ENCODE measurements at regions not wholly inside any gene's neighbourhood (a gene's known extent, or its start where the extent isn't known, plus 50 kb on each side); places are given as distances from the start of the nearest gene placed in this dataset.
"Not testable (repeated sequence)": the region's sequence is repeated elsewhere in the genome, so short reads cannot be mapped to it uniquely, and the experiment has no call there.

DNA sequence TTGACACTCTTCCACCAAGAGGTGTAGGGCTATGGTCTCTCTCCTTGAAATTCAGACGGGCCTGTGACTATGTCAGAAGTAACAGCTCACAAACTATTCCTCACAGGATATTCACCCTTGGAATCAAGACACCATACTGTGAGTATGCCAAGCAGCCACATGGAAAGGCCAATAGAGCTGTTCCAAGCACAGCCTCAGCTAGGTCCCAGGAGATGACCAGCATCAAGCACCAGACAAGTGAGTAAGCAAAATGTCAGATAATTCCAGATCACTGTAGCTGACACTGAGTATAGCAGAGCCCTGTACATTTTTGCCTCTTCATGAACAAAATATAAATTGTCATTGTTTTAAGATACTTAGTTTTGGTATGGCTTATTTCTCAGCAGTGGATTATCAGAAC lies 88.1 kb upstream of the KCND2 start:
- no peak overlapping the region for H3K27ac ChIP-seq
- DNase-seq (ENCODE audit: low spot score), result no peak
- POLR2A ChIA-PET (ENCODE audit: low non-redundant PET), result no interaction called here
- CTCF ChIA-PET, result interaction anchor here (0.7 kb wide), 1 partner anchor 90 kb away, joined by 3 read pairs; no protein-coding TSS in a partner anchor
- TF ChIP-seq, protein P1, sequence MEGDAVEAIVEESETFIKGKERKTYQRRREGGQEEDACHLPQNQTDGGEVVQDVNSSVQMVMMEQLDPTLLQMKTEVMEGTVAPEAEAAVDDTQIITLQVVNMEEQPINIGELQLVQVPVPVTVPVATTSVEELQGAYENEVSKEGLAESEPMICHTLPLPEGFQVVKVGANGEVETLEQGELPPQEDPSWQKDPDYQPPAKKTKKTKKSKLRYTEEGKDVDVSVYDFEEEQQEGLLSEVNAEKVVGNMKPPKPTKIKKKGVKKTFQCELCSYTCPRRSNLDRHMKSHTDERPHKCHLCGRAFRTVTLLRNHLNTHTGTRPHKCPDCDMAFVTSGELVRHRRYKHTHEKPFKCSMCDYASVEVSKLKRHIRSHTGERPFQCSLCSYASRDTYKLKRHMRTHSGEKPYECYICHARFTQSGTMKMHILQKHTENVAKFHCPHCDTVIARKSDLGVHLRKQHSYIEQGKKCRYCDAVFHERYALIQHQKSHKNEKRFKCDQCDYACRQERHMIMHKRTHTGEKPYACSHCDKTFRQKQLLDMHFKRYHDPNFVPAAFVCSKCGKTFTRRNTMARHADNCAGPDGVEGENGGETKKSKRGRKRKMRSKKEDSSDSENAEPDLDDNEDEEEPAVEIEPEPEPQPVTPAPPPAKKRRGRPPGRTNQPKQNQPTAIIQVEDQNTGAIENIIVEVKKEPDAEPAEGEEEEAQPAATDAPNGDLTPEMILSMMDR (conservative IDR thresholded peaks at IDR 0.05; ENCODE audit: low read depth), result no peak

- ChIA-PET POLR2A (ENCODE audit: low non-redundant PET) (no interaction called here), CTCF (interaction anchor here (0.7 kb wide), 1 partner anchor 49 kb away, joined by 3 read pairs; no protein-coding TSS in a partner anchor)
- TF ChIP-seq, protein P1 (conservative IDR thresholded peaks at IDR 0.05; ENCODE audit: low read depth), result no peak
- no peak overlapping the region for H3K27ac ChIP-seq
- DNase-seq (ENCODE audit: low spot score), result no peak
Observed at GRCh38 chr7:120185940-120186682, 86.9 kb upstream of the KCND2 start.

- ChIA-PET CTCF (interaction anchor here (0.7 kb wide), 1 partner anchor 50 kb away, joined by 3 read pairs; no protein-coding TSS in a partner anchor), POLR2A (ENCODE audit: low non-redundant PET) (no interaction called here)
- no peak overlapping the region for H3K27ac ChIP-seq
- no peak for DNase-seq (ENCODE audit: low spot score)
- TF ChIP-seq, protein P1 (conservative IDR thresholded peaks at IDR 0.05; ENCODE audit: low read depth), result no peak
Observed at GRCh38 chr7:120186688-120187087, 86.3 kb upstream of the KCND2 start.

- ChIA-PET CTCF (no interaction called here), POLR2A (ENCODE audit: low non-redundant PET) (no interaction called here)
- H3K27ac ChIP-seq, result no peak overlapping the region
- TF ChIP-seq, protein P1 (conservative IDR thresholded peaks at IDR 0.05; ENCODE audit: low read depth), result no peak
- DNase-seq (ENCODE audit: low spot score), result no peak
Observed at GRCh38 chr7:120189623-120190022, 83.4 kb upstream of the KCND2 start.

DNA sequence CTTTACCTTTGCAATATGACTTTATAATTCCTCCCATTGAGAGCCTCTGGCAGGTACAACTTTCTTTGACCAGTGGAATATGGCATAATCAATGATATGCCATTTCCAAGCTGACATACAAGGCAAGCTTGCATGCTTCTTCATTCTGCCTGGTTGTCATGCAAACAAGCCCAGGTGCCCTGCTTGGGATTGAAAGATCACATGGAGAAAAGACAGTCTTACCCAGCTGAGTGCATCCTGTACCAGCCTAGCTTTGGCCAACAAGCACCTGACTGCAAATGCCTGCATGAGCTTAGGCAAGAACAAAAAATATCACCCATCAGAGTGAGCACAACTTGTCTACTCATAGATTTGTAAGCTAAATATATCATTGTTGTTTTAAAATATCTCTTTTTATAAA lies 82.9 kb upstream of the KCND2 start:
- POLR2A ChIA-PET (ENCODE audit: low non-redundant PET), result no interaction called here
- CTCF ChIA-PET, result interaction anchor here (0.7 kb wide), 1 partner anchor 1401 kb away, joined by 3 read pairs; no protein-coding TSS in a partner anchor
- TF ChIP-seq, protein P1 (conservative IDR thresholded peaks at IDR 0.05; ENCODE audit: low read depth), result no peak
- DNase-seq (ENCODE audit: low spot score), result no peak
- H3K27ac ChIP-seq, result no peak overlapping the region

- ChIA-PET CTCF (interaction anchor here (0.7 kb wide), 1 partner anchor 1402 kb away, joined by 3 read pairs; no protein-coding TSS in a partner anchor), POLR2A (ENCODE audit: low non-redundant PET) (no interaction called here)
- DNase-seq (ENCODE audit: low spot score), result no peak
- H3K27ac ChIP-seq, result no peak overlapping the region
- TF ChIP-seq, protein P1 (conservative IDR thresholded peaks at IDR 0.05; ENCODE audit: low read depth), result no peak
Observed at GRCh38 chr7:120190566-120190965, 82.4 kb upstream of the KCND2 start.

- H3K27ac ChIP-seq; POLR2A ChIA-PET (ENCODE audit: low non-redundant PET); DNase-seq (ENCODE audit: low spot score); CTCF ChIA-PET: not testable (repeated sequence)
Observed at GRCh38 chr7:120191423-120191822, 81.6 kb upstream of the KCND2 start.

Data from RWPE1 (cell line).